ENCODE measurements at regions not wholly inside any gene's neighbourhood (a gene's known extent, or its start where the extent isn't known, plus 50 kb on each side); places are given as distances from the start of the nearest gene placed in this dataset.

DNA sequence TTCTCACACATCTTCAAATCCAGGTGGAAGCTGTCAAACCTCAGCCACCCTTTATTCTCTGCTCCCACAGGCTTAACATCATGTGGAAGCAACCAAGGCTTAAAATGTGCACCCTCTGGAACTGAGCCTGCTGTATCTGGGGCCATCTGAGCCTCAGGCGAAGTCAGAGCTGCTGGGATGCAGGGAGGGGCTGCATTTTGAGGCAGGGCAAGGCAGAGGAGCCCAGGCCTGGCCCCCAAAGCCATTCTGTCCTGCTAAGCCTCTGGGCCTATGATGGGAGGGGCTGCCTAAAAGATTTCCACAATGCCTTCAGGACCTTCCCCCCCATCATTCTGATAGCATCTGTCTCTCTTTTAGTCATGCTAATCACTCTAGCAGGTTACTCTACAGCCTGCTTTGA, 51.7 kb upstream of the COBL start:
- no peak for DNase-seq (ENCODE audit: low spot score)
- in situ Hi-C loops (cut with MboI; ENCODE audit: low pct_unique_long_range_greater_than_20kb, low sequenced_read_pairs, unreplicated experiment): loop anchor here (10.0 kb wide), 1 partner anchor 204 kb away; no protein-coding TSS in a partner anchor
- TF ChIP-seq, protein P1, sequence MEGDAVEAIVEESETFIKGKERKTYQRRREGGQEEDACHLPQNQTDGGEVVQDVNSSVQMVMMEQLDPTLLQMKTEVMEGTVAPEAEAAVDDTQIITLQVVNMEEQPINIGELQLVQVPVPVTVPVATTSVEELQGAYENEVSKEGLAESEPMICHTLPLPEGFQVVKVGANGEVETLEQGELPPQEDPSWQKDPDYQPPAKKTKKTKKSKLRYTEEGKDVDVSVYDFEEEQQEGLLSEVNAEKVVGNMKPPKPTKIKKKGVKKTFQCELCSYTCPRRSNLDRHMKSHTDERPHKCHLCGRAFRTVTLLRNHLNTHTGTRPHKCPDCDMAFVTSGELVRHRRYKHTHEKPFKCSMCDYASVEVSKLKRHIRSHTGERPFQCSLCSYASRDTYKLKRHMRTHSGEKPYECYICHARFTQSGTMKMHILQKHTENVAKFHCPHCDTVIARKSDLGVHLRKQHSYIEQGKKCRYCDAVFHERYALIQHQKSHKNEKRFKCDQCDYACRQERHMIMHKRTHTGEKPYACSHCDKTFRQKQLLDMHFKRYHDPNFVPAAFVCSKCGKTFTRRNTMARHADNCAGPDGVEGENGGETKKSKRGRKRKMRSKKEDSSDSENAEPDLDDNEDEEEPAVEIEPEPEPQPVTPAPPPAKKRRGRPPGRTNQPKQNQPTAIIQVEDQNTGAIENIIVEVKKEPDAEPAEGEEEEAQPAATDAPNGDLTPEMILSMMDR (IDR thresholded peaks at IDR 0.05; ENCODE audit: extremely low read depth, insufficient read depth, missing control alignments): no peak

DNA sequence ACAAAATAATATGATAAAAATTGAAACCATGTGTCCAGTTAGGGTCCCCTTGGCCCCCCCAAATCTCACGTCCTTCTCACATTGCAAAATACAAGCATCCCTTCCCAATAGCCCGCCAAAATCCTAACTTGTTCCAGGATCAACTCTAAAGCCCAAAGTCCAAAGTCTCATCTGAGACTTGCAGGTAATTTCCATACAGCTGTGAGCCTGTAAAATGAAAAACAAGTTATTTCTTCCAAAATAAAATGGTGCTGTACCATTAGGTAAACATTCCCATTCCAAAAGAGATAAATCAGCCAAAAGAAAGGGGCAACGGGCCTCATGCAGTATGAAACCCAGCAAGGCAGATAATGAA, 51.0 kb upstream of the COBL start:
- in situ Hi-C loops (cut with MboI; ENCODE audit: low pct_unique_long_range_greater_than_20kb, low sequenced_read_pairs, unreplicated experiment): loop anchor here (10.0 kb wide), 1 partner anchor 203 kb away; no protein-coding TSS in a partner anchor
- no peak for DNase-seq (ENCODE audit: low spot score)
- TF ChIP-seq, protein P1 (IDR thresholded peaks at IDR 0.05; ENCODE audit: extremely low read depth, insufficient read depth, missing control alignments): no peak

DNA sequence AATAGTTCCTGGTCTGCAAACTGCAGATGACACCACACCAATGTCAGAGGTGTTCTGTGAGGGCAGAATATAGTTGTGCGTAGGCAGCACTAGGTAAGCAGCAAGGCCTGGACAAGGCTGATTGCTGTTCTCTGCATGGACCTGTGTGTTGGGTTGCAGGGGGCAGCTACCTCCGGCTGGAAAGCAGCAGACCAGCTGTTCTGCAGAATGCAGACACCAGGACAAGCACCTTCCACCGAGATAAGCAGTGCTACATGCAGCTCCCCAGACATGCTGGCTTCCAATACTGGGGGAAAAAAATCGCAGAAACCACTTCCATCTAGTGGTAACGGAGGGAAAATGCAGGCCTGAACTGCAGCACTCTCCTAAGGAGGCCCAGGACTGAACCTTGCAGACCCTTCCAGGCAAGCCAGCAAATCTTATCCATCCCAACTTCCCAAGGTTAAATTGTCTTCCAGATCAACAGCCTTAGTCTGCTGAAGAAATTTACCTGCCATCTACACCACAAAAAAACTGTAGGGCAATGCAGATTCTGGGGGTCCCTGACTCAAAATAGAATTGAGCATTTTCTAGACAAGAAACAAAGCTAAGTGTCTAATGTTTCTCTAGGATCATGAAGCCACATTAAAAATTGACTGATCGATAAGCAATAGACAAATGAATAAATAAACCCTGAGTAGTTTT, 50.5 kb upstream of the COBL start:
- in situ Hi-C loops (cut with MboI; ENCODE audit: low pct_unique_long_range_greater_than_20kb, low sequenced_read_pairs, unreplicated experiment): loop anchor here (10.0 kb wide), 1 partner anchor 202 kb away; no protein-coding TSS in a partner anchor
- TF ChIP-seq, protein P1 (IDR thresholded peaks at IDR 0.05; ENCODE audit: extremely low read depth, insufficient read depth, missing control alignments): peak; percentile 72
- DNase-seq (ENCODE audit: low spot score): peak; percentile 59
